ENCODE measurements at regions not wholly inside any gene's neighbourhood (a gene's known extent, or its start where the extent isn't known, plus 50 kb on each side); places are given as distances from the start of the nearest gene placed in this dataset.

GRCh38 chr15:29997499-29997898, 85.3 kb upstream of the GOLGA8J start:
- no peak for TF ChIP-seq EZH2 (IDR thresholded peaks at IDR 0.05; ENCODE audit: insufficient read depth, low read length)
- no peak for TF ChIP-seq CTCF (IDR thresholded peaks at IDR 0.05; ENCODE audit: insufficient read depth, low read depth, low read length)
- no peak overlapping the region for H3K27ac ChIP-seq (ENCODE audit: low read depth, low read length)
- H3K27me3 Mint-ChIP-seq (ENCODE audit: low read depth, unreplicated experiment) = peaks cover 5% of the 10 kb centered on the region
- H2AFZ ChIP-seq (ENCODE audit: low read depth, low read length) = no peak overlapping the region
- FAIRE-seq (no peak), DNase-seq (ENCODE audit: low read depth) (no peak)
- no peak overlapping the region for H3K27ac Mint-ChIP-seq (ENCODE audit: unreplicated experiment)
- no peaks in the 10 kb centered on the region for H3K4me1 ChIP-seq (ENCODE audit: insufficient read depth, low read length)
- no peaks in the 10 kb centered on the region for H3K9me3 Mint-ChIP-seq (ENCODE audit: unreplicated experiment)
- H3K4me3 ChIP-seq (ENCODE audit: insufficient read depth, low read depth, low read length) = no peak overlapping the region
- no peaks in the 10 kb centered on the region for H3K27me3 ChIP-seq (ENCODE audit: insufficient read depth, low read length)
- H3K4me3 Mint-ChIP-seq (ENCODE audit: unreplicated experiment) = no peak overlapping the region
- H3K4me1 Mint-ChIP-seq (ENCODE audit: low read depth, unreplicated experiment) = no peaks in the 10 kb centered on the region
- no peak overlapping the region for H3K9ac ChIP-seq (ENCODE audit: low read length)
- H3K9me3 ChIP-seq (ENCODE audit: insufficient read depth, low read depth, low read length) = no peaks in the 10 kb centered on the region
- no peaks in the 10 kb centered on the region for H4K20me1 ChIP-seq (ENCODE audit: insufficient read depth, low read length)
- H3K36me3 Mint-ChIP-seq (ENCODE audit: low read depth, unreplicated experiment) = no peaks in the 10 kb centered on the region
- H3K4me2 ChIP-seq (ENCODE audit: low read length) = no peak overlapping the region
- H3K36me3 ChIP-seq (ENCODE audit: insufficient read depth, low read length) = no peaks in the 10 kb centered on the region
- no peaks in the 10 kb centered on the region for H3K79me2 ChIP-seq (ENCODE audit: insufficient read depth, low read length)

- no peak overlapping the region for H3K27ac ChIP-seq (ENCODE audit: low read depth, low read length)
- no peak overlapping the region for H2AFZ ChIP-seq (ENCODE audit: low read depth, low read length)
- FAIRE-seq (no peak), DNase-seq (ENCODE audit: low read depth) (no peak)
- H3K4me3 ChIP-seq (ENCODE audit: insufficient read depth, low read depth, low read length) = no peak overlapping the region
- no peaks in the 10 kb centered on the region for H3K9me3 Mint-ChIP-seq (ENCODE audit: unreplicated experiment)
- H3K27ac Mint-ChIP-seq (ENCODE audit: unreplicated experiment) = no peak overlapping the region
- no peak overlapping the region for H3K4me3 Mint-ChIP-seq (ENCODE audit: unreplicated experiment)
- H3K9ac ChIP-seq (ENCODE audit: low read length) = no peak overlapping the region
- H3K4me2 ChIP-seq (ENCODE audit: low read length) = no peak overlapping the region
- no peaks in the 10 kb centered on the region for H3K79me2 ChIP-seq (ENCODE audit: insufficient read depth, low read length)
- no peaks in the 10 kb centered on the region for H3K4me1 ChIP-seq (ENCODE audit: insufficient read depth, low read length)
- TF ChIP-seq EZH2 (IDR thresholded peaks at IDR 0.05; ENCODE audit: insufficient read depth, low read length) = no peak
- no peak for TF ChIP-seq CTCF (IDR thresholded peaks at IDR 0.05; ENCODE audit: insufficient read depth, low read depth, low read length)
- no peaks in the 10 kb centered on the region for H3K4me1 Mint-ChIP-seq (ENCODE audit: low read depth, unreplicated experiment)
- no peaks in the 10 kb centered on the region for H3K27me3 ChIP-seq (ENCODE audit: insufficient read depth, low read length)
- no peaks in the 10 kb centered on the region for H3K9me3 ChIP-seq (ENCODE audit: insufficient read depth, low read depth, low read length)
- peaks cover 8% of the 10 kb centered on the region for H3K27me3 Mint-ChIP-seq (ENCODE audit: low read depth, unreplicated experiment)
- no peaks in the 10 kb centered on the region for H3K36me3 ChIP-seq (ENCODE audit: insufficient read depth, low read length)
- H4K20me1 ChIP-seq (ENCODE audit: insufficient read depth, low read length) = no peaks in the 10 kb centered on the region
- H3K36me3 Mint-ChIP-seq (ENCODE audit: low read depth, unreplicated experiment) = no peaks in the 10 kb centered on the region
Measured at GRCh38 chr15:29994284-29994683, 88.5 kb upstream of the GOLGA8J start.

- DNase-seq (ENCODE audit: low read depth) (no peak), FAIRE-seq (no peak)
- Mint-ChIP-seq H3K27me3 (ENCODE audit: low read depth, unreplicated experiment) (peaks cover 8% of the 10 kb centered on the region), H3K36me3 (ENCODE audit: low read depth, unreplicated experiment) (no peaks in the 10 kb centered on the region), H3K27ac (ENCODE audit: unreplicated experiment) (no peak overlapping the region), H3K4me3 (ENCODE audit: unreplicated experiment) (no peak overlapping the region), H3K4me1 (ENCODE audit: low read depth, unreplicated experiment) (no peaks in the 10 kb centered on the region), H3K9me3 (ENCODE audit: unreplicated experiment) (no peaks in the 10 kb centered on the region)
- Histone ChIP-seq H3K79me2 (ENCODE audit: insufficient read depth, low read length) (no peaks in the 10 kb centered on the region), H3K27ac (ENCODE audit: low read depth, low read length) (no peak overlapping the region), H3K9me3 (ENCODE audit: insufficient read depth, low read depth, low read length) (no peaks in the 10 kb centered on the region), H4K20me1 (ENCODE audit: insufficient read depth, low read length) (no peaks in the 10 kb centered on the region), H3K4me3 (ENCODE audit: insufficient read depth, low read depth, low read length) (no peak overlapping the region), H3K9ac (ENCODE audit: low read length) (no peak overlapping the region), H3K4me2 (ENCODE audit: low read length) (no peak overlapping the region), H3K36me3 (ENCODE audit: insufficient read depth, low read length) (no peaks in the 10 kb centered on the region), H2AFZ (ENCODE audit: low read depth, low read length) (no peak overlapping the region), H3K27me3 (ENCODE audit: insufficient read depth, low read length) (no peaks in the 10 kb centered on the region), H3K4me1 (ENCODE audit: insufficient read depth, low read length) (no peaks in the 10 kb centered on the region)
- TF ChIP-seq CTCF (IDR thresholded peaks at IDR 0.05; ENCODE audit: insufficient read depth, low read depth, low read length) = no peak
- TF ChIP-seq EZH2 (IDR thresholded peaks at IDR 0.05; ENCODE audit: insufficient read depth, low read length) = no peak
Measured at GRCh38 chr15:29990954-29991353, 91.8 kb upstream of the GOLGA8J start.

Measured in astrocyte (in vitro differentiated cells and primary cell).